ENCODE measurements at regions not wholly inside any gene's neighbourhood (a gene's known extent, or its start where the extent isn't known, plus 50 kb on each side); places are given as distances from the start of the nearest gene placed in this dataset.

DNA sequence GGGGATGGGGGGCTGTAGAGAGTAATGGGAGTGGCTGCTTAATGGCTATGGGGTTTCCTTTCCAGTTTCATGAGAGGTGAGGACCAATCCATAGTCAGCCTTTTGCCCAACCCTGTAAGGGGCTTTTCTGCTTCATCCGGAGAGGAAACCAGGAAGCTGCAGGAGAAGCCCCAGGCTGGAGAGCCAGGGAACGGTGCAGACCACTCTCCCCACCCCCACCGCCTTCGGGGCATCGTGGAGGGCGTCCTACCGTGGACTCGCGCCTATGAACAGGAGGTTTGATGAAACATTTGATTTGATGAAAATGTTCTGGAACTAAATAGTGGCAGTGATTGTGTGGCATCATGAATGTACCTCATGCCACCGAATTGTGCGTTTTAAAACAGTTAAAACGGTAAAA lies 204.3 kb upstream of the DIO3 start:
- Histone ChIP-seq H3K36me3 (ENCODE audit: insufficient read depth, low read length) (no peaks in the 10 kb centered on the region), H4K20me1 (ENCODE audit: insufficient read depth, low read length) (no peaks in the 10 kb centered on the region), H3K4me1 (ENCODE audit: insufficient read depth, low read length) (no peaks in the 10 kb centered on the region), H3K9ac (ENCODE audit: low read depth, low read length) (no peak overlapping the region), H3K27ac (ENCODE audit: low read length) (no peak overlapping the region), H2AFZ (ENCODE audit: low read depth, low read length) (no peak overlapping the region), H3K9me3 (ENCODE audit: insufficient read depth, low read length, severe bottlenecking) (peaks cover 4% of the 10 kb centered on the region), H3K27me3 (ENCODE audit: insufficient read depth, low read length, poor library complexity) (peaks cover 6% of the 10 kb centered on the region), H3K79me2 (ENCODE audit: insufficient read depth, low read length) (no peaks in the 10 kb centered on the region), H3K4me3 (ENCODE audit: low read depth in 1 of 2, low read length in 2 of 2) (no peak overlapping the region), H3K4me2 (ENCODE audit: insufficient read depth, low read length) (no peak overlapping the region)
- no peak for ATAC-seq (ENCODE audit: insufficient read depth, low read depth)
- DNase-seq: no peak
- TF ChIP-seq, protein P1, sequence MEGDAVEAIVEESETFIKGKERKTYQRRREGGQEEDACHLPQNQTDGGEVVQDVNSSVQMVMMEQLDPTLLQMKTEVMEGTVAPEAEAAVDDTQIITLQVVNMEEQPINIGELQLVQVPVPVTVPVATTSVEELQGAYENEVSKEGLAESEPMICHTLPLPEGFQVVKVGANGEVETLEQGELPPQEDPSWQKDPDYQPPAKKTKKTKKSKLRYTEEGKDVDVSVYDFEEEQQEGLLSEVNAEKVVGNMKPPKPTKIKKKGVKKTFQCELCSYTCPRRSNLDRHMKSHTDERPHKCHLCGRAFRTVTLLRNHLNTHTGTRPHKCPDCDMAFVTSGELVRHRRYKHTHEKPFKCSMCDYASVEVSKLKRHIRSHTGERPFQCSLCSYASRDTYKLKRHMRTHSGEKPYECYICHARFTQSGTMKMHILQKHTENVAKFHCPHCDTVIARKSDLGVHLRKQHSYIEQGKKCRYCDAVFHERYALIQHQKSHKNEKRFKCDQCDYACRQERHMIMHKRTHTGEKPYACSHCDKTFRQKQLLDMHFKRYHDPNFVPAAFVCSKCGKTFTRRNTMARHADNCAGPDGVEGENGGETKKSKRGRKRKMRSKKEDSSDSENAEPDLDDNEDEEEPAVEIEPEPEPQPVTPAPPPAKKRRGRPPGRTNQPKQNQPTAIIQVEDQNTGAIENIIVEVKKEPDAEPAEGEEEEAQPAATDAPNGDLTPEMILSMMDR (IDR thresholded peaks at IDR 0.05; ENCODE audit: borderline replicate concordance, extremely low read depth, low read length, poor library complexity, severe bottlenecking): no peak
- no peak for TF ChIP-seq EZH2 (IDR thresholded peaks at IDR 0.05; ENCODE audit: borderline replicate concordance, low read depth, low read length, severe bottlenecking)

DNA sequence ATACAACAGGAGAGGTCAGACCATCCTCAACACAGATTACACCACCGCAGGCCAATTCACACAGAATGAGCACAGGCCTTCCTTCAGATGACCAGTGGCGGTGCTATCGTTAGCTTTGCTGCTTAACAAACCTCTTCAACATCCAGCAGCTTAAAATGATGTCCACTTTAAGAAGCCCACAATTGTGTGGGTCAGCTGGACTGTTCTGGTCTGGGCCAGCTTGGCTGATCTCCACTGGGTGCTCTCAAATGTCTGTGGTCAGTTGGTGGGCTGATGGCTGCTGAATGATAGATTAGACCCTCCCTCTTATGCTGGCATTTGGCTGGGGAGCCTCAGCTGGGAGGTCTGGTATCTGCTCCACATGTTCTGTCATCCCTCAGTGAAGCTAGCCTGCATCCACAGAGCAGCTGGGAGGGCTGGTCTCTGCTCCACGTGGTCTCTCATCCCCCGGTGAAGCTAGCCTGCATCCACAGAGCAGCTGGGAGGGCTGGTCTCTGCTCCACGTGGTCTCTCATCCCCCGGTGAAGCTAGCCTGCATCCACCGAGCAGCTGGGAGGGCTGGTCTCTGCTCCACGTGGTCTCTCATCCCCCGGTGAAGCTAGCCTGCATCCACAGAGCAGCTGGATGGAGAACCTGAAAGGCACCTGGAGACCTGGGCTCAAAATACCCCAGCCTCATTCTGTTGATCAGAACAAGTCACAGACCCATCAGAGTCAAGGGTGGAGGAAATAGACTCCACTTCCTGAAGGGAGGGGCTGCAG lies 203.6 kb upstream of the DIO3 start:
- ATAC-seq (ENCODE audit: insufficient read depth, low read depth) (0 out of 3 replicates have a peak, but pooled peaks have one; percentile 33), DNase-seq (no peak)
- no peak overlapping the region for H3K27ac ChIP-seq (ENCODE audit: low read length)
- no peaks in the 10 kb centered on the region for H4K20me1 ChIP-seq (ENCODE audit: insufficient read depth, low read length)
- TF ChIP-seq EZH2 (IDR thresholded peaks at IDR 0.05; ENCODE audit: borderline replicate concordance, low read depth, low read length, severe bottlenecking): no peak
- TF ChIP-seq, protein P1 (IDR thresholded peaks at IDR 0.05; ENCODE audit: borderline replicate concordance, extremely low read depth, low read length, poor library complexity, severe bottlenecking): no peak
- no peak overlapping the region for H2AFZ ChIP-seq (ENCODE audit: low read depth, low read length)
- no peak overlapping the region for H3K4me2 ChIP-seq (ENCODE audit: insufficient read depth, low read length)
- H3K9ac ChIP-seq (ENCODE audit: low read depth, low read length): no peak overlapping the region
- peaks cover 6% of the 10 kb centered on the region for H3K27me3 ChIP-seq (ENCODE audit: insufficient read depth, low read length, poor library complexity)
- no peak overlapping the region for H3K4me3 ChIP-seq (ENCODE audit: low read depth in 1 of 2, low read length in 2 of 2)
- no peaks in the 10 kb centered on the region for H3K36me3 ChIP-seq (ENCODE audit: insufficient read depth, low read length)
- peaks cover 4% of the 10 kb centered on the region for H3K9me3 ChIP-seq (ENCODE audit: insufficient read depth, low read length, severe bottlenecking)
- H3K4me1 ChIP-seq (ENCODE audit: insufficient read depth, low read length): no peaks in the 10 kb centered on the region
- H3K79me2 ChIP-seq (ENCODE audit: insufficient read depth, low read length): no peaks in the 10 kb centered on the region

DNA sequence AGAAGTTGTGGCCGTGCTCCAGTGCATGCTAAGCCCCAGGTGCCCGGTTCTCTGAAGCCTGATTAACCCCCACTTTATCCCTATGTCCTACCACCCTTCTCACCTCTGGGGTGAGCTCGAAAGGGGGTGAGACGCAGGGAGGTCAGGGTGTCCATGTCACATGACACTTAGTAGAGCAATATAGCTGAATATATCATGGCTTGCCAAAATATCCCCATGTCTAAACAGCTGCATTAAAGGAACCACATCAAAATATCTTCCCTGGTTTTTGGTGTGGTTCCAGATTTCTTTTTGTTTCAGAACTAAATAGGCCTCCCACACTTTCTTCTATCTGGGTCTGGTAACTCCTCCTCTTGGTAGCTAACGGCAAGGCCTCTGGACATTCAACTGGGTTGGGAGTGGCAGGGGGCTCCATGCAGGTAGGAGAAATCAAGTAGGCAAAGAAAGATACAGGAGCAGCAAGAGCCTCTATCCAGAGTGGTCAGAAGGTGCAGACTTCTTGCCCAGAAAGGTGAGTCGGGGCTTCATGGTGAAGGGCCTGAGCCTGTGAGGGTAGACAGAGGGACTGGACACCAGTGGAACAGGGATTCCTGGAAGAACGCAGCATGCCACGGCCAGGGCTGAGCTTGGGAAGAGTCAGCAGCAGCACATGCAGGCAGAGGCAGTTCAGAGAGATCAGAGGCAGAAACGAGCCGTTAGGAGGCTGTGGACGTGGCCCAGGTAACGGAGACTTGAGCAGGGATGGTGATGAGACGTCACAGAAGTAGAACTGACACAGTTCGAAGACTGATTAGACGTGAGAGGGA lies 202.8 kb upstream of the DIO3 start:
- H3K4me2 ChIP-seq (ENCODE audit: insufficient read depth, low read length): no peak overlapping the region
- H3K9me3 ChIP-seq (ENCODE audit: insufficient read depth, low read length, severe bottlenecking): peaks cover 4% of the 10 kb centered on the region
- H3K27me3 ChIP-seq (ENCODE audit: insufficient read depth, low read length, poor library complexity): peaks cover 6% of the 10 kb centered on the region
- no peaks in the 10 kb centered on the region for H3K79me2 ChIP-seq (ENCODE audit: insufficient read depth, low read length)
- DNase-seq: no peak
- H3K9ac ChIP-seq (ENCODE audit: low read depth, low read length): no peak overlapping the region
- no peak overlapping the region for H3K4me3 ChIP-seq (ENCODE audit: low read depth in 1 of 2, low read length in 2 of 2)
- H3K36me3 ChIP-seq (ENCODE audit: insufficient read depth, low read length): no peaks in the 10 kb centered on the region
- no peak overlapping the region for H3K27ac ChIP-seq (ENCODE audit: low read length)
- H2AFZ ChIP-seq (ENCODE audit: low read depth, low read length): no peak overlapping the region
- 0 out of 3 replicates have a peak, but pooled peaks have one; percentile 19 for ATAC-seq (ENCODE audit: insufficient read depth, low read depth)
- no peaks in the 10 kb centered on the region for H4K20me1 ChIP-seq (ENCODE audit: insufficient read depth, low read length)
- H3K4me1 ChIP-seq (ENCODE audit: insufficient read depth, low read length): no peaks in the 10 kb centered on the region
- TF ChIP-seq, protein P1 (IDR thresholded peaks at IDR 0.05; ENCODE audit: borderline replicate concordance, extremely low read depth, low read length, poor library complexity, severe bottlenecking): no peak
- TF ChIP-seq EZH2 (IDR thresholded peaks at IDR 0.05; ENCODE audit: borderline replicate concordance, low read depth, low read length, severe bottlenecking): no peak
